ENCODE measurements at regions not wholly inside any gene's neighbourhood (a gene's known extent, or its start where the extent isn't known, plus 50 kb on each side); places are given as distances from the start of the nearest gene placed in this dataset.

DNA sequence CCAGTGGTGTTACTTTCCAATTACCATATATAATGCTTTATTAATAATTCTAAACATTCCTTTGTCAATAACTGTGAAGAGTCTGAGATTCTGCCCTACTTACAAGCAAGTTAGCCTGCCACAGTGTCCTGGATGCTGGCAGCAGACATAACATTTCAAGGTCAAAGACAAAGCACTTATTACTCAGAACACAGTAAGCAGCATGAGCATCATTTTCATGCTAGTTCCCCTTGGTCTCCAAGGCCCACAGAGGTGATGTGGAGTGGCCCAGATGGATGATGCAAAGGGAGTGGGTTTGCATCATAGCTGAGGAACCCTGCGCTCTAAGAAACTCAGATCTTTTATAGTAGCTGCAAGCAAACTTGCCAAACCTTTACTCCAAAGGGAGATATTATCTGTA, 349.7 kb downstream of the ZEB2 start:
- ChIA-PET CTCF (no interaction called here), POLR2A (no interaction called here)
- Mint-ChIP-seq H3K4me3 (no peak overlapping the region), H3K27ac (no peak overlapping the region), H3K36me3 (ENCODE audit: low read depth) (peaks cover 19% of the 10 kb centered on the region), H3K9me3 (ENCODE audit: insufficient read depth) (no peaks in the 10 kb centered on the region), H3K27me3 (ENCODE audit: low read depth) (no peaks in the 10 kb centered on the region), H3K4me1 (ENCODE audit: low read depth) (no peaks in the 10 kb centered on the region)
- DNase-seq = no peak
- ATAC-seq = no peak

DNA sequence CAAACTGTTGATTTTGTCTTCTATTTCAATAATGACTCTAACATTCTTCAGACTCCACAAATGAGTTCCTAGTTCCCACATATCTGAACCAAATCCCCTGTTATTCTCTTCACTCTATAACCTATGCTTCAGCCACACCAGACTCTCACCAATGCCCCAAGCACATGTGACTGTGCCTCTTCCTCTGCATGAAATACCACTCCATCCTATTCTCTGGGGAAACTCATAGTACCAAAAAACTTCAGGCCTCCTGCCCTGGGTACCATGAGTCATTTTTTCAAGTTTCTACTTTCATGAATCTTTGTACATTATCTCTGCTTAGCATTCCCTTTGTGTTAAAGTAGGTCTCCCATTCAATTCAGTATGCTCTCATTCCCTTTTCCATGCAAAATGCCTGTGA, 353.2 kb downstream of the ZEB2 start:
- Mint-ChIP-seq H3K27me3 (ENCODE audit: low read depth) (no peaks in the 10 kb centered on the region), H3K36me3 (ENCODE audit: low read depth) (no peaks in the 10 kb centered on the region), H3K27ac (no peak overlapping the region), H3K4me1 (ENCODE audit: low read depth) (no peaks in the 10 kb centered on the region), H3K4me3 (no peak overlapping the region), H3K9me3 (ENCODE audit: insufficient read depth) (no peaks in the 10 kb centered on the region)
- DNase-seq (no peak), ATAC-seq (no peak)
- POLR2A ChIA-PET = no interaction called here
- CTCF ChIA-PET = no interaction called here

DNA sequence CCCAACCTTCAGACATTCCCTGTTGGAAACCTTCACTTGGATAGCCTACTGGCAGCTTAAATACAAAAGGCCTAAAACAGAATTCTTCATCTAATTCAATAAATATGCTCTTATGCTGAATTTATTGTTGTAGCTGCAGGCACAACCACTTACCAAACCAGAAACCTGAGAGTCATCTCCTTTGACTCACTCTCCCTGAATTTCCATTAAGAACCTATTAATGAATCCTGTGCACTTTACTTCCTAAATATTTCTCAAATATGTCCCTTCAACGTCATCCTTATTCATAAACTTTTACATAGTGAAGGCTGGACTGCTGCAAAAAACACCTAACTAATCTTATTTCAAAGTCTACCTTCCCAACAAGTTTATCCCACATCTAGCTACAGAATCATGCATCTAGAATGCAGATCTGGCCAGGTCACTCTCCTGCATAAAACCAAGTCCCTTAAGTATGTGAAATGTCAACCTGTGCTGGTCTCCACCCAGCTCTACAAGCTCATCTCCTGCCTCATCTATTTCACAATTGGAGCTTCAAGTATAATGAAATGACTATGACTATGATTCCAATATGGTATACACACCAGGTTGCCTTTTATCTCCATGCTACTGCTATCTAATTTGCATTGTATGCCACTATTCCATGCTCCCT, 354.2 kb downstream of the ZEB2 start:
- ATAC-seq (no peak), DNase-seq (no peak)
- H3K27me3 Mint-ChIP-seq (ENCODE audit: low read depth) = no peaks in the 10 kb centered on the region
- H3K36me3 Mint-ChIP-seq (ENCODE audit: low read depth) = no peaks in the 10 kb centered on the region
- ChIA-PET POLR2A (no interaction called here), CTCF (no interaction called here)
- no peak overlapping the region for H3K27ac Mint-ChIP-seq
- H3K9me3 Mint-ChIP-seq (ENCODE audit: insufficient read depth) = no peaks in the 10 kb centered on the region
- no peak overlapping the region for H3K4me3 Mint-ChIP-seq
- no peaks in the 10 kb centered on the region for H3K4me1 Mint-ChIP-seq (ENCODE audit: low read depth)

DNA sequence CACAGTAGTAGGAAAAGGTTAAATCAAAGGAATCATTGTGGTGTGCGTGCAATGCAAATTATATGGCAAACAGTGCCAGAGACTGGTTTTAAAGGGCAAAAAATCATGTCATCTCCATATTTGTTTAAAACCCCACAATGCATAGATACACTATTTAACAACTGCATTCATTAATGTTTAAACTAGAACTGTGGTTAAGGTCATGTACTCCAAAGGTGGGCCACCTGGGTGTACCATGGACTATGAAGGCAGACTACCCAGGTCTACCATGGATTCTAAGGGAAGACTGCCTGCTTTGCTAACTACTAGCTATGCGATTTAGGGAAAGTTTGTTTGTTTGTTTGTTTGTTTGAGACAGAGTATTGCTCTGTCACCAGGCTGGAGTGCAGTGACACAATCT, 356.3 kb downstream of the ZEB2 start:
- no peaks in the 10 kb centered on the region for H3K9me3 Mint-ChIP-seq (ENCODE audit: insufficient read depth)
- H3K4me3 Mint-ChIP-seq = no peak overlapping the region
- no peak for DNase-seq
- no peak for ATAC-seq
- CTCF ChIA-PET = no interaction called here
- no peaks in the 10 kb centered on the region for H3K27me3 Mint-ChIP-seq (ENCODE audit: low read depth)
- POLR2A ChIA-PET = no interaction called here
- H3K4me1 Mint-ChIP-seq (ENCODE audit: low read depth) = no peaks in the 10 kb centered on the region
- H3K36me3 Mint-ChIP-seq (ENCODE audit: low read depth) = no peaks in the 10 kb centered on the region
- H3K27ac Mint-ChIP-seq = no peak overlapping the region

DNA sequence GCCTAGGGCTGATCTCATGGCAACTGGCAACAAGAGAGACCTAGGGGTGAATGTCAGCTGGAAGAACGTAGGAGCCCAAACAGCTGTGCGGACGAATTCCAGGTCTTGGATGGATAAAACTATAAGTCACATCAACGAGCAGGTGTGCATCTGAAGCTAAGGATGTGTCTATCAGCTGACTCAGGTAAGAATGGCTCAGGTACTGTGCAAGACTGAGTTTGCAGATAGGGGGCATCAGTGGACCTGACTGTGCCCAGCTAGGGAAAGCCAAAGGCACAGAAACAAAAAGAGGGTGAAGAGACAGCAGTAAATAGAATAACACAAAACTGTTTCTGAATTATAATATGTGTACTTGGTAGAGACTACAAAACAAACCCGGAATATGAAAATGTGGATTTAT, 357.3 kb downstream of the ZEB2 start:
- no peaks in the 10 kb centered on the region for H3K9me3 Mint-ChIP-seq (ENCODE audit: insufficient read depth)
- no peaks in the 10 kb centered on the region for H3K36me3 Mint-ChIP-seq (ENCODE audit: low read depth)
- H3K4me3 Mint-ChIP-seq = no peak overlapping the region
- no peaks in the 10 kb centered on the region for H3K4me1 Mint-ChIP-seq (ENCODE audit: low read depth)
- ATAC-seq (peak; percentile 69), DNase-seq (peak; percentile 59)
- no peak overlapping the region for H3K27ac Mint-ChIP-seq
- no peaks in the 10 kb centered on the region for H3K27me3 Mint-ChIP-seq (ENCODE audit: low read depth)
- CTCF ChIA-PET = interaction anchor here (0.7 to 1.6 kb wide), 7 partner anchors 12 to 377 kb away, joined by 3 to 9 read pairs (median 4); no protein-coding TSS in a partner anchor
- POLR2A ChIA-PET = no interaction called here

DNA sequence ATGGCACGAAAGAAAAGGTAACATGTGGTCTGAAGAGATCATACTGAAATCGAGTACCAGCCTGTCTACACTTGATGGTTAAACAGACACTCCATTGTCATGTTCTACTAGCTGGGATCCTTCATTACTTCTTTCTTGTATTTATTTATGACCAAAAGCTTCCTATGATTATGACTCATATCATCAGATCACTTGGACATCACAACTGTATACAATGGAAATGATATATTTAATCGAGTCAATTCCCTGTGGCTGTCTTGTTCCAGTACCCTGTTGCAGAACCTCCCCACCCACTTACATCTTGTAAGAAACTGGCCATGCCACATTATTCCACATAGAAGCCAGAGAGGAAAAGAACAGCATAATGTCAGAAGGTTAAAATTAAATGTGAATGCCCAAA, 358.9 kb downstream of the ZEB2 start:
- H3K36me3 Mint-ChIP-seq (ENCODE audit: low read depth) = no peaks in the 10 kb centered on the region
- H3K4me3 Mint-ChIP-seq = no peak overlapping the region
- no peaks in the 10 kb centered on the region for H3K9me3 Mint-ChIP-seq (ENCODE audit: insufficient read depth)
- POLR2A ChIA-PET = no interaction called here
- ATAC-seq (no peak), DNase-seq (no peak)
- H3K4me1 Mint-ChIP-seq (ENCODE audit: low read depth) = no peaks in the 10 kb centered on the region
- CTCF ChIA-PET = no interaction called here
- no peaks in the 10 kb centered on the region for H3K27me3 Mint-ChIP-seq (ENCODE audit: low read depth)
- no peak overlapping the region for H3K27ac Mint-ChIP-seq

DNA sequence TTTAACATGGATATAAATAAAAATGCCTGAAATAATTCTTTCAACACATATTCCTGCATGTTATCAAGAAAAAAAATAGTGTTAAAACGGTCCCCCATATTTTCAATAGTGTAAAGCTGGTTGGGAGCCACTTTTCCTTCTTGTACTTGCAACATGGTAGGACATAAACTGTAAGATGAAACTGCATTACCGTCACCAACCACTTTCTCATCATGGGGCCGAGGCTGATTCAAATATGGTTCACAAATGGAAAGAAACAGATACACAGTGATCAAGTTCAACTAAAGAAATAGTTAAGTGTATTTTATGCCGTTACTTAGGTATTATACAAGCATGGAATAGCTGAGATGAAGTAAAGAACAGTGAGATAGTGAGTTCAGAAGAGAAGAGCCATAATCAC, 360.7 kb downstream of the ZEB2 start:
- DNase-seq (no peak), ATAC-seq (no peak)
- no peaks in the 10 kb centered on the region for H3K27me3 Mint-ChIP-seq (ENCODE audit: low read depth)
- no peaks in the 10 kb centered on the region for H3K4me1 Mint-ChIP-seq (ENCODE audit: low read depth)
- ChIA-PET POLR2A (no interaction called here), CTCF (no interaction called here)
- no peaks in the 10 kb centered on the region for H3K36me3 Mint-ChIP-seq (ENCODE audit: low read depth)
- no peak overlapping the region for H3K4me3 Mint-ChIP-seq
- H3K9me3 Mint-ChIP-seq (ENCODE audit: insufficient read depth) = no peaks in the 10 kb centered on the region
- no peak overlapping the region for H3K27ac Mint-ChIP-seq

DNA sequence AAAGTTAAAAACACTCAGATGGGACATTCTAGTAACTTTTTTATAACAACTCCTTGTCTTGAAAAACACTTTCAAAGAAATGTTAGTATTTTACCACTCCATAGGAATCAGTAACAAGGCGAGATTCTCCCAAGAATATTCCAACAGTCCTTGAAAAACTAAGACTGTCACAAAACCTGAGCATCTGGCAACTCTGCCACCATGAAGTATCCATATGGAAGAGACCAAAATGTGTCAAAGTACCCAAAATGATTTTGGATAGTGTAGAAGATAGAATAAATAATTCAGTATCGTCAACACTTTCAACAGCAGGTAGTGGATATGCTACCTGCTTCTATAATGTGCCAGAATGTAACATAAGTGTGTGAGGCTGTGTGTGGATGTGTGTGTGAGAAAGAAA, 361.8 kb downstream of the ZEB2 start:
- Mint-ChIP-seq H3K4me3 (no peak overlapping the region), H3K27me3 (ENCODE audit: low read depth) (no peaks in the 10 kb centered on the region), H3K4me1 (ENCODE audit: low read depth) (no peaks in the 10 kb centered on the region), H3K27ac (no peak overlapping the region), H3K9me3 (ENCODE audit: insufficient read depth) (no peaks in the 10 kb centered on the region), H3K36me3 (ENCODE audit: low read depth) (no peaks in the 10 kb centered on the region)
- no peak for DNase-seq
- ChIA-PET POLR2A (no interaction called here), CTCF (no interaction called here)
- ATAC-seq = no peak

DNA sequence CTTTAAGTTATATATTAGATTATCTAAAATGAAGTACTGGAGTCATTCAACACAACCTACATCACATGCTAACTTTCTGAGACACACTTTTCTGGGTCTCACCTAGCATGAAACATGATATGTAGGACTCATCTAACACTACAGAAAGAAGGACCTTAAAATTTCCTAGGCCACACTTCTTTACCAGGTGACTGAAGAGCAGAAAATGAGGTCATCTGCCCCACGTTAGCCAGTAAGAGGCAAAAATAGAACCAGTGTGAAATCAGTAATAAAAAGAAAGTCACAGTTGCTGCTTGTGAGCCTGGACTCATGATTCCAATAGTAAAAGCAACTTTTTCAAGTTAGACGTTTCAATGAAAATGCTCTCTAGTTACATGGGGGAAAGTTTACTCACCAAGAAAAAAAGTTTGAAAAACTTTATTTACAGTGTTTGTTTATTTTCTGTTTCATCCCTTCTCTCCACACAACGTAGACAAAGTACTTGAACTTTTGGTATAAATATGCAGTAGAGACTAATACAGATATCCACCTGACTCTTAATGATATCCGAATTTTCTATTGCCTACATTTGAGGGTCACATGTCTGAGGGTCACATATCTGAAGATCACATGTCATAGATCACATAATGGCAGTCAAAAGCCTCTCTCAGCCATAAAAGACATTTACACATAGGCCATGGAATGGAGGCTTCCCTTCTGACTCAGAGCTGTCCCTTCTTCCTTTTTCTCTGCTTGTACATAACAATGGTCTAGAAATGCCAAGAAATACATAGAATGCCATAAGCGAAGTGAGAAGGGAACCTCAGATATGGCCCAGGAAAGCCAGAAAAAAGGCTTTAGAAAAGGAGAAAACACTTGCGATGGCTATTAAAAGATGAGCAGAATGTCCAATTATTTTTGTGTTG, 362.9 kb downstream of the ZEB2 start:
- ChIA-PET CTCF (no interaction called here), POLR2A (no interaction called here)
- no peaks in the 10 kb centered on the region for H3K36me3 Mint-ChIP-seq (ENCODE audit: low read depth)
- DNase-seq (no peak), ATAC-seq (no peak)
- H3K4me3 Mint-ChIP-seq = no peak overlapping the region
- H3K9me3 Mint-ChIP-seq (ENCODE audit: insufficient read depth) = no peaks in the 10 kb centered on the region
- no peaks in the 10 kb centered on the region for H3K4me1 Mint-ChIP-seq (ENCODE audit: low read depth)
- no peaks in the 10 kb centered on the region for H3K27me3 Mint-ChIP-seq (ENCODE audit: low read depth)
- no peak overlapping the region for H3K27ac Mint-ChIP-seq

DNA sequence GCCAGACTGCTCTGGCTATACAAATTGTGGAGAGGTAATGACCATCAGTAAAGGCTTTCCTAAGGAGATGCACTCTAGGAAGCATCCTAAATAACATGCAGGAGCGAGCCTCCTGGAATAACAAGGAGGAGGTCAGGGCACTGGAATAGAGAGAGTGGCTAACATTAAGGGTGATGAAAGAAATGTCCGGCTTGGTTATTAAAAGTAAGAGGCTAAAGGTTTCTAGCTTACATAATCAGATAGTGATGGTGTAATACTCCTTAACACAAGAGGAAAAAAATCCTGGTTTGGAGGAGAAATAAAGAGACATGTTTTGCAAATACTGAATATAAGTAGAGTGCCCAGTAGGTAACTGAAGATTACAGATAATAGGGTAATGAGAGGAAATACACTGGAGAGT, 365.7 kb downstream of the ZEB2 start:
- Mint-ChIP-seq H3K27me3 (ENCODE audit: low read depth) (no peaks in the 10 kb centered on the region), H3K27ac (no peak overlapping the region), H3K9me3 (ENCODE audit: insufficient read depth) (no peaks in the 10 kb centered on the region), H3K4me3 (no peak overlapping the region), H3K4me1 (ENCODE audit: low read depth) (no peaks in the 10 kb centered on the region), H3K36me3 (ENCODE audit: low read depth) (no peaks in the 10 kb centered on the region)
- ATAC-seq (no peak), DNase-seq (no peak)
- ChIA-PET POLR2A (no interaction called here), CTCF (no interaction called here)

DNA sequence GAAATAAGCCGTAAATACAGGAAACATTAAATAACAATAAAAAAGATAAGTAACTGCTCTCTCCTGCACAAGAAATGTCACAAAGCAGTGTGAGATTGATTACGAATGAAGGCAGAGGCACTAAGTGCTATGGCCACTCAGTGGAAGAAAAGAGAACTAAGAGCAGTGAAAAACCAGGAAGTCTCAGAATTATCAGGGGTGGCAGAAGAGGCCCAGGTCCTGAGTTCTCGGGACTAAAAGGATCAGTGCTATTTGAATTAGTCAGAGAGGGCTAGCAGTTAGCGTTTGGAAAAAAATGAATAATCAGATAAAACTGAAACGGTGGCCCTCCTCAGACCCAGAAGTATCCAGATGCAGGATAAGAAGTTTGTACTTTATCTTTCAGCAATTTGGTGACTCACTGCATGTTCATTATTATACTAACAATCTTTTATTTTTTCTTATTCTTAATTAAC, 367.1 kb downstream of the ZEB2 start:
- DNase-seq (no peak), ATAC-seq (no peak)
- no peaks in the 10 kb centered on the region for H3K4me1 Mint-ChIP-seq (ENCODE audit: low read depth)
- H3K27me3 Mint-ChIP-seq (ENCODE audit: low read depth) = no peaks in the 10 kb centered on the region
- no peak overlapping the region for H3K4me3 Mint-ChIP-seq
- ChIA-PET CTCF (no interaction called here), POLR2A (no interaction called here)
- no peaks in the 10 kb centered on the region for H3K9me3 Mint-ChIP-seq (ENCODE audit: insufficient read depth)
- H3K27ac Mint-ChIP-seq = no peak overlapping the region
- H3K36me3 Mint-ChIP-seq (ENCODE audit: low read depth) = no peaks in the 10 kb centered on the region

DNA sequence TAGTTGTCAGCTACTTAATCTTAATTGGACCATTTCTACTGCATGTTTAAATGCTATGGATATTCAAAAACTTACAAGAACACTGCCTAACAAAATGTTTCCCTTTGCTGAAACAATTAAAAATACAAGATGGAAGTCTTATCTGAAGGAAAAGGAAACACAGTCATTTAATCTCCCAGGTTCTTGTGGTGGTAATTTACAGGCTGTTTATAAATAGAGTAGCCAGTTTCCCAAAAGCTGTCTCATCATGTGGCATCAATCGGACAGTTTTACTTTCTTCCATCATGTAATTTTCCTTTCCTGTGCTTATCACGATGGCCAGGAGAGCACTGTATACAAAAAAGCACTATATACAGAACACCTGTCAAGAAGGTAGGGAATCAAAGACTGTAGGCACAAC, 368.1 kb downstream of the ZEB2 start:
- DNase-seq (no peak), ATAC-seq (no peak)
- POLR2A ChIA-PET = no interaction called here
- no peaks in the 10 kb centered on the region for H3K4me1 Mint-ChIP-seq (ENCODE audit: low read depth)
- no peaks in the 10 kb centered on the region for H3K27me3 Mint-ChIP-seq (ENCODE audit: low read depth)
- H3K9me3 Mint-ChIP-seq (ENCODE audit: insufficient read depth) = no peaks in the 10 kb centered on the region
- no peak overlapping the region for H3K4me3 Mint-ChIP-seq
- no peaks in the 10 kb centered on the region for H3K36me3 Mint-ChIP-seq (ENCODE audit: low read depth)
- CTCF ChIA-PET = interaction anchor here (2.9 kb wide), 1 partner anchor 11 kb away, joined by 9 read pairs; no protein-coding TSS in a partner anchor
- no peak overlapping the region for H3K27ac Mint-ChIP-seq
